ENCODE measurements at regions not wholly inside any gene's neighbourhood (a gene's known extent, or its start where the extent isn't known, plus 50 kb on each side); places are given as distances from the start of the nearest gene placed in this dataset.

DNA sequence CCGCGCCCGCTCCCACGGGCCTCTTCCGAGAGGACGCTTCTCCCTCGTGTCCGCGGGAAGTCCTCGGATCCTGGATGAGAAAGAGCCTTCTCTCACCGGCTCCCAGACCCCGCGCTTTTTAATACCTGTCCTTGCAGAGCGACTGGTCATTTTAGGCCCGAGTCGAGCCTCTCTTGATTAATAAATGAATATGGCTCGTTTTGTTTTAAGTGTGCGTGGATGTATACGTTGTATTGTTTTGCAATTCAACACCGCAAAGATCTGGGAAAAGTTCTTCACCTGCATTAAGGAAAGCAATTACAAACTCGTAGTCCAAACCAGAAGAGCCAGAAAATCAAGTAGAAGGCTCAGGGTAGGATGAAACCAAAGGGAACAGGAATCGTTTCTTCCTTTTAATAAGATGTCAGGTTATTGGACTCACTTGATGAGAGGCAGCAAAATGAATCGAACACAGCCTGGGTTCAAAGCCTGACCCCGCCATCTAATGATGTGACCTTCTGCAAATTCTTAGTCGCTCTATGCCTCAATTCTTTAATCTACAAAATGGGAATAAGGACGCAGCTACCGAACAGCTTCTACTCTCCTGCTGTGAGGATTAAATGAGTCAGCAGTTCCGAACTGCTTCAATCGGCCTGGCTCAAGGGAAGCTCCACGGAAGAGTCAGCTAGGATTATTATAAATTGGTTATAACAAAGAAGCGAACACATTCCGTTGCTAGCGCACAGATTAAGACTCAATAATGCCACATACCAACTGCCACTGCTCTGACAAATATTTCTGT is 277.8 kb upstream of the NEBL start:
- DNase-seq (ENCODE audit: low read depth in 1 of 2, low spot score in 1 of 2), result no peak

DNA sequence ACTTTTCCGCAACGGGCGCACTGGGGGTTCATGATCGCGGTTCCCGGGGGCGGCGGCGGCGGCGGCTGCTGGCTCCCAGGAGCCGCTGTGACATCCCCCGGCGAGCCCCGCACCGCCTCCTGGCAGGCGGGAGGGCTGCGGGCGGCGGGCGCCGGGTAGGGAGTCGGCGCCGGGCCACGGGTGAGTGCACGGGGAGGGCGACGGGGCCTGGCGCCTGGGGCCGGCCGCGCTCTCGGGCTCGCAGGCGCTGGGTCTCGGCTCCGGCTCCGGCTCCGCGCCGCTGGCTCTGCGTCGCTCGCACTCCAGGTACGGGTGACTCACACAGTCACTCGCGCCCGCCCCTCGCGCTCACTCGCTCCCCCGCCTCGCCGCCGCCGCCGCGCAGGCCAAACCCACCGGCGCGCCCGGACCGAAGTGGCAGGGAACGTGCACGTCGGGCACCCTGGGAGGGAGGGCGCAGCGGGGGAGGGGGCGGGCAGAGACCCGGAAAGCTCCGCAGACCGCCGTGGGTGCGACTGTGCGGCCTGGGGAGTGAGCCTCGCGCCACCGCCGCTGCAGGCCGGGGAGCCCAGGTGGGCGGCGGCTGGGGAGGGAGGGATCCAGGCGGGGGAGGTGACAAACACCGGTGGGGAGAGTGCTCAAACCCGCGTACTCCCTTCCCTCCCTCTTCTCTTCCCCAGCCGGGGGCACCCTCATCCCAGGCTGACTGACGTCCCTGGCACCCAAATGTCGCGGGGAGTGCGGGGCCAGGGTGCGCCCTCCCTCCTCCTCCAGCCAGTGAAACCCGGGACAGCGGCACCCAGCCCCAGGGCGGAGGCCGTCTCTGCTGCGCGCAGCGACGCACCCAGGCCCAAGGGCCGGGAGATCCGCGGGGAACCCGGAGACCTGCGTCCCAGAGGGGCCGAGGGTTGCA is 276.9 kb upstream of the NEBL start:
- DNase-seq (ENCODE audit: low read depth in 1 of 2, low spot score in 1 of 2), result no peak

DNA sequence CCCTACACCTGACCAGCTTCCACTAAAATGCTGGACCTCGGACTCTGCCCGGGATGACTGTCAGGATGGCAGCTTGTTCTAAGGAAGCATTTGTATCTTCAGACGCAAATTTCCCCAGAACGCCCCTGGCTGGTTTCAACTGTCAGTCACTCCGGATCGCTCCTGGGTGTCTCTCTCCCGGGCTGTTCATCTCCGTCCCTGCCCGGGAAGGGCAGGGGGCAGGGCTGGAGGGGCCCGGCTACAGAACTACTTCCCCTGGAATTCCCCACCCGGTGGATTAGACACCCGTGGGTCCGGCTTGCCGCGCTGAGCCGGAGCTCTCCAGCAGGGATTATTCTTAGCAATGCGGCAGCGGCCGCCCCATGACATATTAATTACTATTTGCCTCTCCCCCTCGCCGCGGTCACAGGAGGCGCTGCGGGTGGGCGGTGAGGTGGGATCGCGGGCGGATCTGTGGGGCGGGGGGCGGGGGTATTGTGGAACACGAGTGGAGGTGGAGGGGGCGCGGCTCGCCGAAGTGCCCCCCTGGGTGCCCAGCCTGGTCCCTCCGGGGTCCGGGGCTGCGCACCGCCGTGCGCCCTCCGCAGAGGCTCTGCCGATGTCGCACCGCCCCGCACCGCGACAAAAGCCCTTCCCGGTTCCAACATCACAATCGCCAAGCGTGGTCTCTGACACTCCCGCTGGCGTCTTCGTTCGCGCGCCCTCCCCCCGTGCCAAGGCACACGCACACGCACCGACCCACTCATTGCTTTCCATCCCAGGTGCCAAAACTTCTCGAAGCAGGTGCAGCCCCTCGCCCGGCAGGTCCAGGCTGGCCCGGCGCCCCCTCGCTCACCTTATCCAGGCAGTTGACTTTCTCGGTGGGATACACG is 276.1 kb upstream of the NEBL start:
- DNase-seq (ENCODE audit: low read depth in 1 of 2, low spot score in 1 of 2), result no peak

DNA sequence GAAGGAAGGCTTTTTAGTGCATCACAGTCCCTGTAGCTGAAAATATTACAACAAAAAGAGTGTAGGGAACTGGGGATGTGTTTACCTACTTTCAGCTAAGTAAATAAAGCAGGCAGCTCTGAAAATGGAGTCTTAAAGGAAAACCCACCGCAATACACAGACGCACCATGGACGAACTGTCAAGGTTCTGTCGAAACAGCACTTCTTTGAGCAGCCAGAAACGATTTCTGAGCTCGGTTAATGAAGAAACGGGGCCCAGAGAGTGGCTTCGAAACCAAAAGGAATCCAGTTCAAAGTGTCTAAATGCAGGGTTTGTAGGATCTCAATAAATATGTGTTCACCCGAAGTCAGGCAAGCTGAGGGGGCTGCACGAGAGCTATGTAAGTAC is 275.4 kb upstream of the NEBL start:
- no peak for DNase-seq (ENCODE audit: low read depth in 1 of 2, low spot score in 1 of 2)

DNA sequence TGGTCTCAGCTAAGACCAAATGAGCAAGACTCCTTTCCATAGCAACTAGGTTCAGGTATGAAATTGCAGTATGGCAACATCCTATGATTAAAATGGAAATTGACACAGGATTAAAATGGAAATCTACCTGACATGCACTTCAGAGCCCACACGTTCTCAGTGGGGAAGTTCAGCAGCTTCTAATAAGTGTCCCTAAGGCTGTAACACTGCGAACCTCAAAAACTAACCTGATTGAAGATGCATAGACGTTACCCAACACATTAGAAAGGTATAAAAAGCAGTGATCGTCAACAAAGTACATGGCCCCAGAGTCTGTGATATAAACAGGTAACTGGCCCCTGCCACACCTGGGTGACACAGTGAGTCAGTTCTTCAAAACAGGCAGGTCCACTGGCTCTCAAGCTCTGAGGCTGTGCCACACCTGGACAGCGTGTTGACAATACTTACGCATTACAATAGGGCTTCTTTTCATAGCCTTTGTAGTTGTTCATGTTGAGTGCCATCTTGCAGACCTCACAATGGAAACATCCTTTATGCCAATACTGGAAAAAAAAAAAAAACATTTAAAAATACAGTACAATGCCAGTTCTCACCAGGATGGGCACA is 274.9 kb upstream of the NEBL start:
- no peak for DNase-seq (ENCODE audit: low read depth in 1 of 2, low spot score in 1 of 2)

DNA sequence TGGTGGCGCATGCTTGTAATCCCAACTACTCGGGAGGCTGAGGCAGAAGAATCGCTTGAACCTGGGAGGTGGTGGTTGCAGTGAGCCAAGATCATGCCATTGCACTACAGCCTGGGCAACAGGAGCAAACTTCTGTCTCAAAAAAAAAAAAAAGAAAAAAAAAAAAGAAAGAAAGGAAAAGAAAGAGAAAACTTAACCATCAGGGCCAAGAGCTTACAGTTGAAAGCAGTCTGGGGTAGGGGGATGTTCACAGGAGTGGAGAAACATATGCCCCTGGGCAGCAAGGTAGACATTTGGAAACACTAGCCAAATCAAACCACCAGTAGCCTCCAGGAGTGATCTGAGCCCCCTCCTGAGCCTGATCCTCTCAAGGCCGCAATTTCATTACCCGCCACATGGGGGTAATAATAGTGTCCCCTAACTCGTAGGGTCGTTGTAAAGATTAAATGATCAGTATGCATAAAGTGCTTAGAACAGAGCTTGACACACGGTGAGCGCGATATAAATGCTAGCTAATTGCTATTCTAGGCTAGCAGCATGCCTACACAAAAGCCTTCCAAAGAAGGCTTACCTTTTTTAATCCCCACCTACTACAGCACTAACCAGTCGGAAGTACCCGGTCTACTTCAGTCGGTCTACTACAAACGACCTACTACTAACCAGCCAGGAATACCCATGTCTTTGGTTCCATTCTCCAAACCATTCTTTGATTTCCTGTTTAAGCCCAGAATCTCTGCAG is 274.3 kb upstream of the NEBL start:
- no peak for DNase-seq (ENCODE audit: low read depth in 1 of 2, low spot score in 1 of 2)

DNA sequence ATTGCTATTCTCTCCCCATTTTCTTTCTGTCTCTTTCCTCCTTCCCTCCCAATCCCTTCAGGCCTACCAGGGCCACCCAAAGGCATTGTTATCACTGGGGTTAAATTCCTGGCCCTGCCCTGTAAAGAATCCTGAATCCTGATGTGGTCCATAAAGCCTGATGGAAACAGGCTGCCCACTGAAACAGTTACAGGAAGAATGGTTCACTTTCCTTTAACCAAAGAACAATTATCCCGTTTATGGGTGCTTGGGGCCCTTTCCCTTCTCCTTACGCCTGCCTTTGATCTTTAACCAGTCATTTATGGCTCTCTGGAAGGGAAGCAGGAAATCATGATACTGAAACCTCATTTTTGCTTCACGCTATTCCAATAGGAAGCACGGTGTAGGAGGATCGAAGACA is 273.1 kb upstream of the NEBL start:
- no peak for DNase-seq (ENCODE audit: low read depth in 1 of 2, low spot score in 1 of 2)

DNA sequence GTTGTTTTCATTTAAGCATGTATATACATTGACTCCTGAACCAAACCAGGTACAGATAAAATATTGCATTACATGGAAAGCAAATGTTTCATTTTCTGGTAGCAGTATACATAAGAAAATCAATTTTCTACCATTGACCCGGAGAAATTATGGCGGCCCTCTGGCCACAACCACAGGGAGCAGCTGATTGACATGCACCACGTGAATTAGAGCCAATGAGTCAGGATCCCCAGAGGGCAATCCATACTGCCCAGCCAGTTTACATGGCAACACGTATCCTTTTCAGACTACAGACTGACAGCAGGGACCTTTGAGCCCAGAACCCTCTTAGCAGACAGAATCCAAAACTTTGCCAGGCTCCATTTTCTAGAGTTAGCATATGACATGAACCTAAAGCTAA is 272.2 kb upstream of the NEBL start:
- no peak for DNase-seq (ENCODE audit: low read depth in 1 of 2, low spot score in 1 of 2)

DNA sequence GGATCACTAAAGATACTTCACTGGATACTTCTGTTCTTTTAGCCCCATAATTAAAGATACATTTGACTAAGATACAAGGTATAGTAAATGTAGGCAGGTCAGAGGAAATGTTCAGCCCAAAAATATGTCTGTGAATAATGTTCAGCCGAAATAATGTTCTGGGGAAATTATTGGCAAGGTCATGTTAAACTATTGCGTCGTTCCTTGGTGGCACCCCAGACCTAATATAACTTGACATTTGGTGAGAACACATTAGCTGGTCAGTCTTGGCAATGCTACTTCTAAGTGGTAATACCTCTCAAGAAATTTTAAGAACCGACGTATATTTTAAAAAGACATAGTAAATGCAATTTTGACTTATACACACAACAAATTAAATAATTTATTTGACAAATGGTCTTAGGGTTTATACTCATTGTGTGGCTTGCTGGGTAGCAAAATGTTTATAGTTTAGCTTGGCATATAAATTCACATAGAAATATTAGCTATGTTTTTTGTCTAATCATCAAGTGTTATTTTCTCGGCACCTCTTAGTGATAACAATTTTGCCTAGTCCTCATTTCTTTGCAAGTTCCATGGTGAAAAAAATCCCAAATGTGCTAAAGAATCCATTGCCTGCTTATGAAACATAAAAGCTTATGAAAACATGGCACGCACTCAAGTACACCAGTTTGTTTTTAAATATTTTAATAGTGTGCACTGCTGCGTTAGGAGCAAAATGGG is 270.3 kb upstream of the NEBL start:
- no peak for DNase-seq (ENCODE audit: low read depth in 1 of 2, low spot score in 1 of 2)

DNA sequence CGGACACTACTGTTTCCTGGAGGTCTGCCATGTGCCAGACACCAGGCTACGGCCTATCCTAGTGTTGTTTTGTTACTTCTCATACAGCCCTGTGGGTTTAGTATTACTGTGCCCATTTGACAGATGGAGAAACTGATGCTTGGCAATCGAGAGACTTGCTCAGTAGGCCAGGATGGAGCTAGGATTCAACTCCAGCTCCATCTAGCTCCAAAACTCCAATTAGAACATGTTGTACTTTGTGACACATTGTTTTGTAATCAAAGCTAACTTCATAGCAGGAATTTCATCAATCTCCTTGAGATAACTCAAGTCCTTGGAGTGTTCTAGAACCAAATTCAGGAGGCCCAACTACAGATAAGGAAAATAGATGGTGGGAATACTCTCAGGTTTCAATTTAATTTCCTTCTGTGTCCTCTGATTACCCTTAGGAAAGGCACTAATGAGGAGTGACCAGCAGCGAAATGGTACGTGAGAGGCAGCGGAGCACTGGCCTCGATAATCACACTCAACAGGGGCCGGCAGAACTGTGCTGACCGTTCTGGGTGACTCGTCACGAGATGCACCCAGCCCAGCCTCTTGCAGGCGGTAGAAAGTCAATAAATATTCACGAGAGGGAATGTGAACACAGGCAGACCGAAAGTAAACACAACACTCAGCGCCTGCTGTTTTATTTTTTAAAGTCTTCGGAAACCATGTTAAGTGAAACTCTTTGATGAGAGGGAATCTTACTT is 269.6 kb upstream of the NEBL start:
- DNase-seq (ENCODE audit: low read depth in 1 of 2, low spot score in 1 of 2), result no peak

DNA sequence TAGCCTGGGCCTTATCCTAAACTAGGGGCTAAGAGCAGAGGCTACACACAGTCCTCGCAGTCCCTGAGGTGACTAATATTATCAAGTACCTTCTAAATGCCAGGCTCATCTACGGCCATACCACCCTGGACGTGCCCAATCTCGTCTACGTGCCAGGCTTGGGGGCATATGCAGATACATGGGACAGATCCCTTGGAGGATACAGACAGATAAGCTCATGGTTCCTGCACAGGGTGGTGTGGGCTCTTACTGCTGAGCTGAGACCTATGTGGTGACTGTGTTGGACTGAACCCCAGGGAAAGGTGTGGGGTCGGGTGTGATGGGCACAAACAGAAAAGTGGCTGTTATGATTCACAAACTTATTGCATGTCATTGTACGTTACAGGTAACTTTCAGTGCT is 268.4 kb upstream of the NEBL start:
- no peak for DNase-seq (ENCODE audit: low read depth in 1 of 2, low spot score in 1 of 2)

DNA sequence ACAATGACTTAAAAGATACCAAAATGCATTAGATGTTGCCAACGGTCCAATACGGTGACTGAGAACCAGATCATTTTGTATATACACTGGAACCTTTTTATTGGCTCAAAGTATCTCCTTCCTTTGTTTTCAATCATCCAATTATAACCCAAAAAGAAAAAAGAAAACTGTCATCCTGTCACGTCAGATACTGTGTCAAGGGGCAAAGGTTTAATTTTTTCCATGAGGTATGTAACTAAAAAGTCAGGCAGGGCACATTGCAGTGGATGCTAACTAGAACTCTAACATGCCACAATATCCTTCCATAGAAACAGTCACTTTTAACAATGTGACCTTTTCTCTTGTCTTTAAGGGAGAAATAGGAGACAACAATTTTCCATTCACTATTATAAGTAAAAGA is 267.6 kb upstream of the NEBL start:
- DNase-seq (ENCODE audit: low read depth in 1 of 2, low spot score in 1 of 2), result no peak

DNA sequence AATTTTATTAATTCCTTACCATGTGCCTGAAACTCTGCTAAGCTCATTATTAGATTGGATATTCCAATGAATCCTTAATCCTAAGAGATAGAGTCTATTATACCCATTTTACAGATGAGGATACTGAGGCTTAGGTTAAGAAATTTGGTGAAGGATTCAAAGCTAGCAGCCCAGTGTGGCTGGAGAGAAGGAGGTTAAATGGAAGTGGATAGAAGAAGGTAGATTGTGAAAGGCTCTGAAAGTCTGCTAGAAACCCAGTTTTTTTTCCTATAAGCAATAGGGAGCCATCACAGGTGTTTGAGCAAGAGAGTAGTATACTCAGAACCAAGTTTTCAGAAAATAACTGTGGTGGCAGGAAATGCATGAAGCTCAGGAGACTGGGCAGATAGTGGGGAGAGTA is 265.8 kb upstream of the NEBL start:
- DNase-seq (ENCODE audit: low read depth in 1 of 2, low spot score in 1 of 2), result no peak

DNA sequence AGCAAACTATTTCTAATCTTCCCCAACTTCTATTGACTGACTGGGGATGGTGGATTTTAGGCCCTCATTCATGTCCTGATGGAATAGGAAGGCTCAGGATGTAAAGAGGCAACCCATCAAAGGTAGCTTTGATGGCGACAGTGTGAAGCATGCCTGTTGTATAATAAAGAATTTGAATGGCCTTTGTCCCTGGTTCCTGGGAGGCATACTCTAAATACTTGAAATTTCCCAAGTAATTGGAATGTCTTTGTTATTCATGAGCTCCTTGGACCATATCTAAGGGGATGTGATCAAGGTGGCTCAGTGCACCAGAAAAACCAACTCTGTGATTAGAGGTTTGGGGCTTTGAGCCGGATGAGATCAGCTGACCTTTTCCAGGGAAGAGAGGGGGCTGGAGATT is 264.5 kb upstream of the NEBL start:
- no peak for DNase-seq (ENCODE audit: low read depth in 1 of 2, low spot score in 1 of 2)

DNA sequence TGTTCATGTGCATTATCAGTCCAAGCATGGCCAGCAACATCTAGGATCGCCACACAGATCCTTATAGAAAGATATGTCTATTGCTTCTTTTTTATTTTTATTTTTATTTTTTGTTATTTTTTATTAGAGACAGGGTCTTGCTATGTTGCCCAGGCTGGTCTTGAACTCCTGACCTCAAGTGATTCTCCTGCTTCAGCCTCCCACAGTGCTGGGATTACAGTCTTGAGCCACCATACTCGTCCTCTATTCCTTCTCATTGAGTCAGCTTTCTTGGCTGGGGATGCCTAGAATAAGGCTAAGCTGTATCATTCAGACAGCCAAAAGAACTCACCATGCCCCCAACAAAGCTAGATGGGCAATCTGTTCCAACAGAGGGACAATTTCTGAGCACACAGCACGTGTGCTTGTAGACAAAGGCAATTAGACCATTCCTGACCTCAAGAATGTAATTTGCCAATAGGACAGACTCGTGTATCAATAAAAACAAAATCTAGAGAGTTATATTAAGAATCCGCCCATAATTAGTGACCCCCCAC is 264.0 kb upstream of the NEBL start:
- no peak for DNase-seq (ENCODE audit: low read depth in 1 of 2, low spot score in 1 of 2)

DNA sequence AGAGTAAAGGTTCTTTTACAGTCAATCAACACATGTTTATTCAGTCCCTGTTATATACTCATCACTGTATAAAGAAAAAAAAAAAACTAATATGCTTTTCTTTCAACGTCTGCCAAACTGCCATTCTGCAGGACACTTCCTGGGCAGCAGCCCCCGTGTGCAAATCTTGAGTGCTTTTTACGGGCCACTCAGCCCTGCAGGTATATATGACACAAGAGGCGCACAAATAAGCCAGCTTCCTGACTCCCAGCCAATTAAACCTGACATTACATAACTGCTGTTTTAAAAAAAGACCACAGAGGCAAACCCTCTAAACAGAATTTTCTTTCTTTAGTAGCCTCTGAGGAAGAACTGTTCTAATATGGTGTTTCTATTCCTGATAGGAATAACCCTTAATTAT is 263.0 kb upstream of the NEBL start:
- DNase-seq (ENCODE audit: low read depth in 1 of 2, low spot score in 1 of 2), result no peak

DNA sequence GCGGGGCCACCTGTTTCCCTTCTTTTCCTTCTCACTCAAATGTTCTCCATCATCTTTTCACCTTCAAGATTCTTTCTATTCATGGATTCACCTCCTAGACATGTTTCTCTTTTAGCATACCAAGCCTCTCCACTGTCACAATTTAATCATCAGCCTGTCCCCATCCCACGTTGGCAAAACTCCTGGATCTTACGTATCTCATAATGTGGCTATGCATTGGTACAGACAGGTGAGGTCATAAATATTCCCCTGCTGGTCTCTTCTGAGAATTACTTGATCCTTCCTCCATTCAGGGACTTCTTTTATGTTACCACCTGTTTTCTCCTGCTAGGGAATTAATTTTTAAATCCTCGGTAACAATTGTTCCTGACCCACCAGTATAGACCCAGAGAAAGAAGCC is 262.6 kb upstream of the NEBL start:
- DNase-seq (ENCODE audit: low read depth in 1 of 2, low spot score in 1 of 2), result no peak

DNA sequence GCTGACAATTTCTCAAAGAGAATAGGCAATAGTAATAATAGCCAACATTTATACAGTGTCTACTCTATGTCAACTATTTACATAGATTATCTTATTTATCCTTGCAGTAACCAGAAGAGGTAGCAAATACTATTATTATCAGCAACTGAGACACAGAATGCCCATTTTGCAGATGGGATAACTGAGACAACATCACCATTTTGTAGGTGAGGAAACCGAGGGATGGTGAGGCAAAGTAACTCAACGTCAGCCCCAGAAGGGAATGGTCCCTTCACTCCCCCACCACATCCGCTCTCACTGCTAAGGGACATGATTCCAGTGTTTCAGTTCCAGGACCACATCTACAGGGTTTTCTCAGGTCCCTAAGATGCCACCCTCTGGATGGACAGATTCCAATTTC is 261.2 kb upstream of the NEBL start:
- no peak for DNase-seq (ENCODE audit: low read depth in 1 of 2, low spot score in 1 of 2)

DNA sequence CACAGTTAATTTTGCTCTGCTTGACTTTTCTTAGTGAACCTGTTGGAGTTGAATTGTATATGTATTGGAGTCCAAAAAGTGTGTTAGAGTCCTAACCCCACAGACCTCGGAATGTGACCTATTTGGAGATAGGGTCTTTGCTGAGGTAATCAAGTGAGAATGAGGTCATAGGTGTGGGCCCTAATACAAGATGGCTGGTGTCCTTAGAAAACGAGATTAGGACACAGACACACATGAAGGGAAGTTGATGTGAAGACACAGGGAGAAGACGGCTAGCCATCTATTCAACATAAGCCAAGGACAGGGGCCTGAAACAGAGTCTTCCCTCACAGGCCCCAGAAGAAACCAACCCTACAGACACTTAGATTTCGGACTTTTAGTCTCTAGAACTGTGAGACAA is 260.6 kb upstream of the NEBL start:
- no peak for DNase-seq (ENCODE audit: low read depth in 1 of 2, low spot score in 1 of 2)
